Adrenal gland (tissue), 9 donors: ENCODE measurements at regions not wholly inside any gene's neighbourhood (a gene's known extent, or its start where the extent isn't known, plus 50 kb on each side); places are given as distances from the start of the nearest gene placed in this dataset.

ENCODE experiments used
- DNase-seq, 7 donors: peaks; one replicate each; pipeline ENCODE4 v3.0.0-alpha.2; 2019 to 2020
- H3K27ac ChIP-seq, 5 donors: fragments of 200-600 bp; sonication (generic) in 4 of 5; 1 replicate in 3 of 5; 2 replicates in 2 of 5; pipeline versions ENCODE4 v1.5.1 to v1.8.0; 2016 to 2020; ENCODE audit warnings: mild to moderate bottlenecking in 1 of 5
- H3K27me3 ChIP-seq: fragments of 200-600 bp; 2 replicates; pipeline ENCODE4 v1.8.0; 2021
- H3K36me3 ChIP-seq, 2 donors: fragments of 200-600 bp; replicated peaks in 1 of 2; 1 replicate in 1 of 2; 2 replicates in 1 of 2; pipeline versions ENCODE4 v1.5.1 to v1.8.0; 2018 to 2022
- H3K4me1 ChIP-seq, 2 donors: fragments of 200-600 bp; replicated peaks in 1 of 2; 1 replicate in 1 of 2; 2 replicates in 1 of 2; pipeline versions ENCODE4 v1.5.1 to v1.8.0; 2018 to 2021
- H3K4me3 ChIP-seq, 4 donors: fragments of 200-600 bp; sonication (generic) in 3 of 4; one replicate each; pipeline ENCODE4 v1.5.1; 2016 to 2018
- H3K9me3 ChIP-seq, 3 donors: fragments of 200-600 bp; sonication (generic) in 1 of 3; replicated peaks in 1 of 3; 1 replicate in 2 of 3; 2 replicates in 1 of 3; pipeline versions ENCODE4 v1.5.1 to v1.8.0; 2016 to 2021
- CTCF ChIP-seq, 6 experiments: fragments of 450-650 bp in 4 of 6; fragments of 200-600 bp in 2 of 6; sonication (generic) in 1 of 6; IDR thresholded peaks; 1 replicate in 5 of 6; 2 replicates in 1 of 6; pipeline versions ENCODE4 v1.5.1 to v1.8.0; 2016 to 2021; ENCODE audit warnings: antibody characterized with exemption in 6 of 6, mild to moderate bottlenecking in 2 of 6, moderate library complexity in 1 of 6
- POLR2A ChIP-seq, 2 donors: fragments of 450-650 bp; IDR thresholded peaks; one replicate each; pipeline ENCODE4 v1.6.1; 2017; ENCODE audit warnings: antibody characterized with exemption in 2 of 2, mild to moderate bottlenecking in 2 of 2, moderate library complexity in 1 of 2
- WGBS, 4 donors: extraction: QIAGEN DNeasy Blood & Tissue Kit in 2 of 4; methylation state at CpG; one replicate each; pipeline versions ENCODE4 v1.1.5 to v1.1.7; 2013 to 2017; 5-methylcytosine and 5-hydroxymethylcytosine counted together
- intact Hi-C, 2 donors: fragments of 100-400 bp; cut with DNase I; formaldehyde crosslinking; loops; one replicate each; pipeline versions ENCODE4 v1.14.1 to v1.15.0; 2022 to 2023
- donor health status: healthy with polysubstance abuse.
- donor health status: Bipolar disorder and iron deficiency.
- donor health status: DM: yes; HTN: yes; CAD: no.
- donor health status: DM: no; HTN: no; CAD: no.
- donor health status: DM: no; HTN: no; CAD: no.

- H3K9me3 ChIP-seq: no peaks in the 10 kb centered on the region
- DNase-seq: peak in 1 of 7 donors; percentile 25
- H3K4me1 ChIP-seq: peaks cover 0 to 5% of the 10 kb centered on the region in 2 donors
- 83 to 90% (median 84%) methylated on average over 4 of the region's 4 CpGs for WGBS, 4 donors
- intact Hi-C loops: no loop called here
- H3K27me3 ChIP-seq: no peaks in the 10 kb centered on the region
- no peak overlapping the region for H3K27ac ChIP-seq
- H3K4me3 ChIP-seq: no peak overlapping the region
- TF ChIP-seq POLR2A (IDR thresholded peaks at IDR 0.05) (no peak), CTCF (IDR thresholded peaks at IDR 0.05) (no peak)
- no peaks in the 10 kb centered on the region for H3K36me3 ChIP-seq
These were observed 481.6 kb upstream of the KIF2A start for GRCh38 chr5:61824396-61824795.

- DNase-seq: peak; percentile 21 to 84 (median 64)
- WGBS, 4 donors: 23 to 42% (median 35%) methylated on average over 2 of the region's 2 CpGs
- H3K27ac ChIP-seq: peak overlapping the region in 2 of 5 donors; percentile 36 to 69
- no peaks in the 10 kb centered on the region for H3K36me3 ChIP-seq
- intact Hi-C loops: no loop called here
- peaks cover 0 to 5% of the 10 kb centered on the region in 2 donors for H3K4me1 ChIP-seq
- H3K4me3 ChIP-seq: no peak overlapping the region
- no peaks in the 10 kb centered on the region for H3K9me3 ChIP-seq
- TF ChIP-seq CTCF (IDR thresholded peaks at IDR 0.05) (no peak), POLR2A (IDR thresholded peaks at IDR 0.05) (no peak)
- no peaks in the 10 kb centered on the region for H3K27me3 ChIP-seq
These were observed 478.5 kb upstream of the KIF2A start for GRCh38 chr5:61827445-61827975.

- Histone ChIP-seq H3K4me3 (no peak overlapping the region), H3K27ac (no peak overlapping the region), H3K4me1 (peaks cover 0 to 5% of the 10 kb centered on the region in 2 donors), H3K27me3 (no peaks in the 10 kb centered on the region), H3K9me3 (no peaks in the 10 kb centered on the region), H3K36me3 (no peaks in the 10 kb centered on the region)
- no peak for DNase-seq
- WGBS, 4 donors: 88 to 98% (median 96%) methylated on average over 3 of the region's 3 CpGs
- TF ChIP-seq POLR2A (IDR thresholded peaks at IDR 0.05): no peak
- no peak for TF ChIP-seq CTCF (IDR thresholded peaks at IDR 0.05)
- intact Hi-C loops: no loop called here
These were observed 477.1 kb upstream of the KIF2A start for GRCh38 chr5:61828856-61829255.

GRCh38 chr5:61831736-61832135 is 474.3 kb upstream of the KIF2A start:
- 84 to 100% (median 91%) methylated on average over 3 to 4 of the region's 4 CpGs for WGBS, 4 donors
- Histone ChIP-seq H3K27me3 (no peaks in the 10 kb centered on the region), H3K4me3 (no peak overlapping the region), H3K27ac (no peak overlapping the region), H3K9me3 (no peaks in the 10 kb centered on the region), H3K36me3 (no peaks in the 10 kb centered on the region), H3K4me1 (peaks cover 0 to 5% of the 10 kb centered on the region in 2 donors)
- intact Hi-C loops: no loop called here
- no peak for DNase-seq
- TF ChIP-seq POLR2A (IDR thresholded peaks at IDR 0.05): no peak
- no peak for TF ChIP-seq CTCF (IDR thresholded peaks at IDR 0.05)
